GM18873 (cell line): ENCODE measurements at regions not wholly inside any gene's neighbourhood (a gene's known extent, or its start where the extent isn't known, plus 50 kb on each side); places are given as distances from the start of the nearest gene placed in this dataset.
"Not testable (repeated sequence)": the region's sequence is repeated elsewhere in the genome, so short reads cannot be mapped to it uniquely, and the experiment has no call there.

Source experiments
- ATAC-seq: cut with Tn5 transposase; IDR thresholded peaks from one replicate; pipeline ENCODE4 v1.9.1; 2021; ENCODE audit warnings: mild to moderate bottlenecking, moderate library complexity, moderate number of reproducible peaks; ENCODE audit not compliant: unreplicated experiment, low FRiP score

DNA sequence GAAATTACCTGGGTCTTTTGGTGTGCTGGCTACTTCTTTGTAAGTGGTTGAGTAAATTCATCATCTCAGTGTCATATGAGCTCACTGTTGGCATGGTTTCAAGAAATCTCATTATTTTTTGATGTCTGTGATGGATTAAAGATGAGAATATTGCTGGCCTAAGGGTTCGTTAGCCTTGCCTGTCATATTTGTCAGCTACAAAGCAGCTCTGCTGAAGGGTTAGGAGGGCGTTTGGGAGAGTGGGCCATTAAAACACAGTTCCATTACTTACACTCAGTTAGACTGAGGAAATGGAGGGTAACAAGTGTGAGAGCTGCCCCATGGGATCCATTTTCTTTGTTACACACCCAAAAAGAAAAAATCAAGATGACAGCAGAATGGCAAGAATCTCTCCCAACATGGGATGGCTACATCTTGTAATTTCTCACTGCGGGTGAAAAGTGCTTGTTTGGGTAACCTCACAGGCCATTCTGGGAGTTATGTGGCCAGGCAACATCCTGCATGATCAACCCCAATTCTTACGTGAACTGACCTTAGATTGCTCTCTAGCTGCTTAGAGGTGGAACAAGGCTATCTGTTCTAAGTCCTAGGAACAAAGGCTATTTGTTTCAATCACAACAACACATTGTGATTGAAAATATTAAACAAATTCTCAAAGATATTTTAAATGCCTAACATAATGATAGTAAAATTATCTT is 609.5 kb upstream of the RGMB start:
- no peak for ATAC-seq

DNA sequence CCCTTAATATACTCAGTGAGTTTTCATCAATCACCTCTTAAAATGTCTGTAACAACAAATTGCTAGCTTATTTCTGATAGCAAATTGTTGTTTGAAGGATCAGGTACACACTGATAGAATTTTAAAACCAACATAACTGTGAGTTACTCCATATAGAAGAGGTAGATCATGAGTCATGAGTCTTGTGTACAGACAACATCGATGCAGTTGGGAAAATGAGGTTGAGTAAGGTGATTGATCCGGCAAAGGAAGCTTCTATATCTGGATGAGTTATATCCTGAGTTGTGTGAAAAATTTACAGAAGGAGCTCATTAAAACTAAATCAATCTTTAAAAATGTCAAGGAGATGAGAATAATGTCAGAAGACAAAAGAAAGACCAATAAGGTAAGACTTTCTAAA is 604.6 kb upstream of the RGMB start:
- no peak for ATAC-seq

- ATAC-seq = no peak
These were observed 602.5 kb upstream of the RGMB start for GRCh38 chr5:98170994-98171393.

GRCh38 chr5:98173334-98173733 is 600.1 kb upstream of the RGMB start:
- no peak for ATAC-seq

DNA sequence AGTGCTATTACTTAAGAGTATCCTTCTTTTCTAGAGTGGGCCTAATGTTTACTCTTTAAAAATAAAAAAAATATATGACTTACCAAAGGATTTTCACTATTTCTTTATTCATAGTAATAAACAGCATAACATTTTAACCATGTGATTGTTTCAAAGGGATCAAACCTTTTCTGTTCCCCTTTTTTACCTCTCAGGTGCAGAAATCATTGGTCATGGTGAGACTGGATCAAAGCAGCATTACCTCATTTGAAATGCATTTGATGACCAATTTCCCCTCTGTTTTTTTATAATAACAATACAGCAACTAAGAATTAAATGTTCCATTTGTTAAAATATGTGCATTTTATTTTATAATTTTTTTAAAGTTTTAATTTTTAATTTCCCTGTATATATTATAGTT is 598.0 kb upstream of the RGMB start:
- no peak for ATAC-seq

DNA sequence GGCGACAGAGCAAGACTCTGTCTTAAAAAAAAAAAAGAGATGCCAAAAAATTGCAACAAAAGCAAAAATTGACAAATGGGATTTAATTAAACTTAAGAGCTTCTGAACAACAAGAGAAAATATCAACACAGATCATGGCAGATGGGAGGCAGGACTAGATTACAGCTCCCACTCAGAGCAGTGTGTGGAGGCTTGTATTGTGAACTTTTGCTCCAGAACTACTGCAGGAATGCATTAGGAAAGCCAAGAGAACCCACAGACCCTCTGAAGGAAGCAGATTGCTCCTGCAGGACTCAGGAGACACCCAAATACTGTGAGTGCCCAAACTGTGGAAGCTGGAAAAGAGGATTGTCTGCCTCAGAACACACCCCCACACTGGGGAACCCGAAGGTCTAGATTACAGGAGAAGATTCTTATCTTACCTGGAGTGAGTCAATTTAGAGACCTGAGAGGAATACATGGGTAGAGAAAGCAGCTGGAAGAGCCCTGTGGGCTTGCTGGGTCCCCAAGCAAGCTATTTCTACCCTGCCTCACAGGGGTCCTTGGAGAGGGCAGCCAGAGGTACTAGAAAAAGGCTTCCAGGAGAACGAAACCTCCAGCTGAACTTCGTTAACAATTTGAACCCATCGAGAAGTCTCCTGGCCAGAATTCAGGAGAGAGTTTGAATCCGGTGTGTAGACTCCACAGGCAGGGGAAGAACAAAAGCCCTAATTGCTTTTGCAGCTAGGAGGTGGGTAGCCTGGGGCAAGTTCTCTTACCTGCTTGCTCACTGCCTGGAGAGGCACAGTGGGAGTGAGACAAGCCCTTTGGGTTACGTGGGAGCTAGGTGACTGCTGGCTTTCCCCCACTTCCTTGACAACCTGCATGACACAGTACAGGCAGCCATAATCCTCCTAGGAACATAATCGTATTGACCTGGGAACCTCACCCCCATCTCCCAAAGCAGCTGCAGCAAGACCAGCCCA is 593.4 kb upstream of the RGMB start:
- ATAC-seq = no peak

- ATAC-seq = no peak
These were observed 587.3 kb upstream of the RGMB start for GRCh38 chr5:98186128-98186527.

DNA sequence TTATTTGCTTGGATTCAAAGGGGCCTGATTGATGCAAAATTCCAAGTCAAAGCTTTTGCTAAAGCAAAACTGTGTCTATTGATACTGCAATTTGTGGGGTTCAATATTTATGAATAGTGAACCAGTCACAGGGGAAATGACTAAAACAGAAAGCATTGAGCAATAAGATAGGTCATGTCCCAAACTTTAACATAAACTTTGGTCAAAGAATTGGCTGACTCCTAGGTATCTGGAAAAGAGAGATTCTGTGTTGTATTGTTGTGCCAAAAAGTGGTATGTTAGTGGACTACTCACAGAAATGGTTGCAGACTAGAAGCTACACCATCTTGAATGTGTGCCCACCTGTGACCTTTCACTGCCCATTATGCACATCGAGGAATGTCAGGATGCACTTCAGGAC is 585.5 kb upstream of the RGMB start:
- no peak for ATAC-seq

GRCh38 chr5:98190344-98190743 is 583.1 kb upstream of the RGMB start:
- ATAC-seq = not testable (repeated sequence)

GRCh38 chr5:98193921-98194760 is 579.3 kb upstream of the RGMB start:
- ATAC-seq = no peak

GRCh38 chr5:98200726-98201541 is 572.5 kb upstream of the RGMB start:
- ATAC-seq = no peak

DNA sequence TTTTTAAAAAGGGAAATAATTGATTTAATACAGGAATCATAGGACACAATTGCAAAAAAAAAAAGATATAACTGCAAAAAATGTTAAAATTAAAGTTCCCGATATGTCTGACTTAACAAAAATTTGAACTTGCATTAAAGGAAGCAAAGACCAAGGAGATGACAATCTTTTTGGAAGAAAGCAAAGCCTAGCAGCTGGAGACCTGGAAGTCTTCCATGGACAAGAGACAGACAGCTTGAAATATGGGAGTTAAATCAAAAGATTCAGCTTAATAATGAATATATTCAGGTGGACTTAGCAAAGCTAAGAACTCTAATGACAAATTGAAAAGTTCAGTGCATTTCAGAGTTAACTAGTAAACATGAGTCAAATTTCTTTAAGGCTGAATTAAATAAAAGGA is 568.7 kb upstream of the RGMB start:
- ATAC-seq = no peak

DNA sequence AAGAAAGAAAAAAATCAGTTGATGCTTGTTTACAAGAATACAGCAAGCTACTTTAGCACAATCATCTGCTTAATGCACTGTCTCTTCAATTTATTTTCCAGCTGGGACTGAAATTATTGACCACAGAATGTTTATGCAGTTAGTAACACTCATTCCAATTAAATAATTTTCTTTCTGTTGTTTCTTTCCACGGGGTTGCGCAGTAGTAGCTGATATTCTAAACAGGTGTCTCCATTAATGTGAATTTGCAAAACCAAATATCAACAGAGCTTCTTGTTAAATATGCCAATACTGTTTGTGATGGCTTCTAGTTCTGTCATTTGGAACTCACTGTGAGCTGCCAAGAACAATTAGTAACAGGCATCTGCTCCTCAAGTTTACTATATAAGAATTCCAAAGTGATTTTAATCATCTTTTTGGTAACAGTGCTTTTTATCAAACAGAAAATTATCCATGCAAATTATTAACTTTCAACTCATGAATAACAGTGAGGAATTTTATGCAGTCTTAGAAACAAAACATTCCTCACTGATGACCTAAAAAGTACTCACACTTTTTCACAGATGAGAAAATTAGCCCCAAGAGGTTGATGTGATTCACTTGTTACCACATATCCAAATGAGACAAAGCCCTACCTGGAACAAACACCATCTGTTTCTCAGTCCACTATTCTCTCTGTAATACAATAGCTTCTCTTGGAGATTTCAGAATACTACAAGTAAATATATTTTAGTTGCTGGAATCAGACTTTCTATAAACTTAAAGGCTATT is 567.6 kb upstream of the RGMB start:
- ATAC-seq = no peak

- no peak for ATAC-seq
These were observed 566.9 kb upstream of the RGMB start for GRCh38 chr5:98206566-98206965.

- ATAC-seq = no peak
These were observed 564.0 kb upstream of the RGMB start for GRCh38 chr5:98209418-98209817.

GRCh38 chr5:98214240-98215051 is 559.0 kb upstream of the RGMB start:
- no peak for ATAC-seq

DNA sequence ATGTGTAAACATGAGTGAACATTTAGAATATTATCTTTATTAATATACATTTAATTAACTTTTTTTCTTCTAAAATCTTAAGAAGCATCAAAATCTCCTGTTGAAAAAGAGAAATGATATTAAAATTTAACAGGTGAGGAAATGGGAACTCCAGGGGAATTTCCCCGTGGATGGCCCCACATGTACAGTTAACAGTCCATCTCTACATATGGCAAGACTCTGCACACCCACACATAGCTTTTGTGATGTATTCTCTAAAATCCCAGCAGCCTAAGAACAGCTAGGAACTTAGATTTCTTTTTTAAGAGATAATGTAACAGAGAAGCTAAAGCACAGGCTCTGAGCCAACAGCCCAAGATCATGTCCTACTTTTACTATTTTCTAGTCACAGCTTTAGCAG is 556.3 kb upstream of the RGMB start:
- no peak for ATAC-seq

GRCh38 chr5:98218838-98219237 is 554.6 kb upstream of the RGMB start:
- ATAC-seq = no peak
